Trophoblast cell (in vitro differentiated cells and primary cell): ENCODE measurements at regions not wholly inside any gene's neighbourhood (a gene's known extent, or its start where the extent isn't known, plus 50 kb on each side); places are given as distances from the start of the nearest gene placed in this dataset.

ENCODE experiments used
- DNase-seq, 2 donors: peaks; one replicate each; pipeline ENCODE4 v3.0.0-alpha.2; 2016
- H2AFZ ChIP-seq: 2 replicates; pipeline ENCODE4 v1.6.1; 2013; ENCODE audit warnings: low read length, moderate library complexity, mild to moderate bottlenecking; ENCODE audit not compliant: insufficient read depth, poor library complexity
- H2AK5ac ChIP-seq: 2 replicates; pipeline ENCODE4 v1.6.1; 2013; ENCODE audit warnings: mild to moderate bottlenecking, low read length
- H2BK120ac ChIP-seq: 2 replicates; pipeline ENCODE4 v1.6.1; 2013; ENCODE audit warnings: low read length, mild to moderate bottlenecking, moderate library complexity; ENCODE audit not compliant: insufficient read depth, poor library complexity
- H2BK12ac ChIP-seq: 2 replicates; pipeline ENCODE4 v1.6.1; 2013; ENCODE audit warnings: mild to moderate bottlenecking, low read length, moderate library complexity
- H2BK5ac ChIP-seq: 2 replicates; pipeline ENCODE4 v1.6.1; 2013; ENCODE audit warnings: low read length, low read depth, moderate library complexity, mild to moderate bottlenecking; ENCODE audit not compliant: poor library complexity
- H3K14ac ChIP-seq: 2 replicates; pipeline ENCODE4 v1.6.1; 2013; ENCODE audit warnings: mild to moderate bottlenecking, low read length
- H3K18ac ChIP-seq: 2 replicates; pipeline ENCODE4 v1.6.1; 2013; ENCODE audit warnings: mild to moderate bottlenecking, low read length
- H3K23ac ChIP-seq: 2 replicates; pipeline ENCODE4 v1.6.1; 2013; ENCODE audit warnings: low read length
- H3K27ac ChIP-seq: 2 replicates; pipeline ENCODE4 v1.5.1; 2013; ENCODE audit warnings: low read depth, mild to moderate bottlenecking, inconsistent platforms, low read length, moderate library complexity
- H3K27me3 ChIP-seq: 2 replicates; pipeline ENCODE4 v1.6.1; 2013; ENCODE audit warnings: inconsistent platforms, mild to moderate bottlenecking, low read length, moderate library complexity; ENCODE audit not compliant: insufficient read depth
- H3K36me3 ChIP-seq, 2 experiments: 1 replicate in 1 of 2; 2 replicates in 1 of 2; pipeline ENCODE4 v1.6.1; 2013; ENCODE audit warnings: low read length in 2 of 2, mild to moderate bottlenecking in 2 of 2, moderate library complexity in 1 of 2; ENCODE audit not compliant: insufficient read depth in 2 of 2, control insufficient read depth in 1 of 2
- H3K4ac ChIP-seq: 2 replicates; pipeline ENCODE4 v1.6.1; 2013; ENCODE audit warnings: low read depth, mild to moderate bottlenecking, low read length, moderate library complexity
- H3K4me1 ChIP-seq, 2 experiments: 1 replicate in 1 of 2; 2 replicates in 1 of 2; pipeline ENCODE4 v1.6.1; 2013; ENCODE audit warnings: low read length in 2 of 2, mild to moderate bottlenecking in 2 of 2, moderate library complexity in 1 of 2; ENCODE audit not compliant: insufficient read depth in 2 of 2, control insufficient read depth in 1 of 2
- H3K4me2 ChIP-seq: 2 replicates; pipeline ENCODE4 v1.6.1; 2013; ENCODE audit warnings: inconsistent platforms, mild to moderate bottlenecking, low read length, moderate library complexity
- H3K4me3 ChIP-seq: 2 replicates; pipeline ENCODE4 v1.5.1; 2013; ENCODE audit warnings: mild to moderate bottlenecking, low read depth, low read length, inconsistent platforms
- H3K79me1 ChIP-seq: one replicate; pipeline ENCODE4 v1.6.1; 2013; ENCODE audit warnings: low read length
- H3K79me2 ChIP-seq: 2 replicates; pipeline ENCODE4 v1.6.1; 2013; ENCODE audit warnings: low read length, mild to moderate bottlenecking; ENCODE audit not compliant: control insufficient read depth, insufficient read depth, poor library complexity
- H3K9ac ChIP-seq: 2 replicates; pipeline ENCODE4 v1.6.1; 2013; ENCODE audit warnings: mild to moderate bottlenecking, low read length
- H3K9me3 ChIP-seq: 2 replicates; pipeline ENCODE4 v1.6.1; 2013; ENCODE audit warnings: low read depth, mild to moderate bottlenecking, control low read depth, inconsistent platforms, low read length; ENCODE audit not compliant: insufficient read depth
- H4K12ac ChIP-seq: 2 replicates; pipeline ENCODE4 v1.6.1; 2013; ENCODE audit warnings: low read depth, mild to moderate bottlenecking, low read length, moderate library complexity
- H4K8ac ChIP-seq: 2 replicates; pipeline ENCODE4 v1.6.1; 2013; ENCODE audit warnings: low read depth, mild to moderate bottlenecking, low read length, moderate library complexity
- H4K91ac ChIP-seq: one replicate; pipeline ENCODE4 v1.6.1; 2013; ENCODE audit warnings: low read depth, mild to moderate bottlenecking, low read length, moderate library complexity
- WGBS: extraction: QIAGEN DNeasy Blood & Tissue Kit; methylation state at CpG from one replicate; pipeline ENCODE4 v1.1.7; 2013; ENCODE audit warnings: missing lambda C conversion rate; ENCODE audit not compliant: insufficient read length, insufficient coverage; ENCODE audit errors: extremely low coverage; 5-methylcytosine and 5-hydroxymethylcytosine counted together

DNA sequence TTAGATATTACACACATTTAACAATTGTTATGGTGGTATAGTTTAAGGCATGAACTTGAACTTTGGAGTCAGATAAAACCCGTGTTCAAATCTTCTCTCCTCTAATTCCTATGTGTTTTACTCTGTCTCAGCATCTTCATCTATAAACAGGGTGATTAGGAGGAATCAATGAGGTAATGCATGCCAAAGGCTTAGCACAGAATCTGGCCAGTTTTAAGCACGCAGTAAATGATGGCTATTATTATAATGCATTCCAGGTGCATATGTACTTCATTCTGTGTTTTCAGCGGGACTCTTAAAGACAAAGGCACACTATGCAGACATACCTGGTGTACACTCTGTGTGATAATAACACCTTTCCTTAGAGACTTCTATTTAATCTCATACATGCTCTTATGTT is 88.0 kb upstream of the FRY start:
- Histone ChIP-seq H3K27me3 (no peaks in the 10 kb centered on the region), H3K4me3 (no peak overlapping the region), H2BK12ac (no peak overlapping the region), H3K23ac (no peak overlapping the region), H2AK5ac (no peak overlapping the region), H3K18ac (no peak overlapping the region), H2BK120ac (no peak overlapping the region), H3K9me3 (no peaks in the 10 kb centered on the region), H3K36me3 (no peaks in the 10 kb centered on the region), H3K79me1 (no peaks in the 10 kb centered on the region), H3K14ac (no peak overlapping the region), H4K8ac (no peak overlapping the region), H3K4me2 (no peak overlapping the region), H3K79me2 (no peaks in the 10 kb centered on the region), H3K27ac (no peak overlapping the region), H2BK5ac (no peak overlapping the region), H3K4ac (no peak overlapping the region), H3K4me1 (peaks cover 0 to 3% of the 10 kb centered on the region in 2 experiments), H4K12ac (no peak overlapping the region), H2AFZ (no peak overlapping the region), H4K91ac (no peak overlapping the region), H3K9ac (no peak overlapping the region)
- no CpG with 5 or more reads among the region's 3 CpGs for WGBS
- no peak for DNase-seq

DNA sequence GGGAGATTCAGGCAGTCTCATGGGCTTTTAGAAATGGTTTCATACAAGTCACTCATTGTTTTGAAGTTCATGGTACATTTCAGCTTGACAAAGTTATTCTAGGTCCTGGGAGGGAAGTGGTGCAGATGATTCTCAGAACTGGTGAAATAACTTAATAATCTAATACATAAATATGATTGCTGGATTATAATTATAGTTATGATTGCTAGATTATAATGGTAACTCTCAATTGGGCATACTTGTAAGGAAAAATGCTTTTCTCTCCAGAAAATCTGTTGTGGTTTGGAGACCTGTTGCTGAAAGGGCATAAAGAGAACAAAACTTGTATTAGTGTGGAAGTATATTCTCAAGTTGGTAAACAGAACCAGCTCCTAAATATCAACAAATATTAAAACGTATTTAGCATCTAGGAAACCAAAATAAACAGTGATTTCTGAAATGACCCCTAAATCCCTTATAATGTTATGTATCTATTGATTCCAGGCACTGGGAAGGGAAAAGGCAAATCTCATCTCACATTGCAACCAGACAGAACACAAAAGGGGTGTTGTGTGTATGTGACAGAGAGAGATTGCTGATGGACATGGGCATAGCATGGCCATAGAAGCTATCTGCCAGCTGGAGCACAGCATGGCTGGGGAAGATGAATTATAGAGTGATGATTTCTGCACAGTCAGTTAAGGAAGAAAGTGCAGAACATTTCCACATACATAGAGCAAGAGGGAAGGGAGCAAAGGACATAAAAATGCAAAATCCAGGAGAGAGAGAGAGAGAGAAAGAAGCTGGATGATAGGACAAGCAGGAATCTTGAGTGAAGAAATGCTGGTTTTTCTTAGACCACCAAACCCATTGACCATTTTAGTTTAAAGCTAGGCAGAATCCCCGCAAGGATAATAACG is 87.1 kb upstream of the FRY start:
- H3K18ac ChIP-seq = no peak overlapping the region
- no peaks in the 10 kb centered on the region for H3K79me1 ChIP-seq
- no peak overlapping the region for H3K14ac ChIP-seq
- H4K8ac ChIP-seq = no peak overlapping the region
- H4K12ac ChIP-seq = no peak overlapping the region
- no peak overlapping the region for H3K23ac ChIP-seq
- H3K4me1 ChIP-seq = peaks cover 0 to 3% of the 10 kb centered on the region in 2 experiments
- no peak overlapping the region for H4K91ac ChIP-seq
- no peak overlapping the region for H3K9ac ChIP-seq
- no peaks in the 10 kb centered on the region for H3K9me3 ChIP-seq
- H2BK120ac ChIP-seq = no peak overlapping the region
- no peak overlapping the region for H2BK12ac ChIP-seq
- no peak overlapping the region for H2AFZ ChIP-seq
- H3K27me3 ChIP-seq = no peaks in the 10 kb centered on the region
- H3K79me2 ChIP-seq = no peaks in the 10 kb centered on the region
- no peak overlapping the region for H3K4ac ChIP-seq
- H2BK5ac ChIP-seq = no peak overlapping the region
- no CpG with 5 or more reads among the region's 3 CpGs for WGBS
- no peak overlapping the region for H3K27ac ChIP-seq
- H2AK5ac ChIP-seq = no peak overlapping the region
- DNase-seq = no peak
- no peak overlapping the region for H3K4me2 ChIP-seq
- H3K36me3 ChIP-seq = no peaks in the 10 kb centered on the region
- no peak overlapping the region for H3K4me3 ChIP-seq

DNA sequence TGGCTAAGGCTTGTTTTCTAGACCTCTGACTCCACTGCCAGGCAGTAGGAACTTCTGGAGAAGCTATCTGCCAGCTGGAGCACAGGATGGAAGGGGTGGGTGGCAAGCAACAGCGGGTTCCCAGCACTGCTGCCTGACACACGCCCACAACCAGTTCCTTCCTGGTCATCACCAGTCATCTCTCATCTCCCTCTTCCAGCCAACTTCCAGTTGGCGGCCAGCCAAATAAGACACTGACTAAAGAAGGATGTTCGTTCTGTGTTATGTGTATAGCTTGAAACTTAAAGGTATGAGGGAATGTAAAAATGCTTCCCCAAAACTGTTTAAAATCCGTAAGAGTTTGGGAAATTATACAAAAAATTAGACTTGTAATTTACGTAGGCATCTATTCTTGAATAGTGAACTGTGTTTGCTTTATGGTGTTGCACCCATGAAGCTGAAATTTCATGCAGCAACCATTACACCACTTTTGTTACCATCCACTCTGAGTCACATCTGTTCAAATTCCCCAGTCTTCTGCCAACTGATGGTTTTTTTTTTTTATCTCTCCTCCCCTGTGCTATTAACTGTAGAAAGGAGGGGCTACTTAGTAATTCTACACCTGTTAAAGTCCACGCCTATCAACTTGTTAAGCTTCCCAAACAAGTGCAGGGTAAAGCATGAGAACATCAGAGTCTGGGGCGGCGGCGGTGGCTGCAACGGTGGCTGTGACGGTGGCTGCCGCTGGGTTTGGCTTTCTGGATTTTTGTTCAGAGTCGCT is 86.2 kb upstream of the FRY start:
- no peaks in the 10 kb centered on the region for H3K36me3 ChIP-seq
- no peaks in the 10 kb centered on the region for H3K27me3 ChIP-seq
- H3K4me3 ChIP-seq = no peak overlapping the region
- H3K14ac ChIP-seq = no peak overlapping the region
- H3K23ac ChIP-seq = no peak overlapping the region
- no peak overlapping the region for H4K91ac ChIP-seq
- no peak overlapping the region for H2AFZ ChIP-seq
- H2BK12ac ChIP-seq = no peak overlapping the region
- no peak overlapping the region for H3K4me2 ChIP-seq
- H2BK120ac ChIP-seq = no peak overlapping the region
- no peak overlapping the region for H4K8ac ChIP-seq
- H3K79me1 ChIP-seq = no peaks in the 10 kb centered on the region
- no peaks in the 10 kb centered on the region for H3K9me3 ChIP-seq
- no peak overlapping the region for H2BK5ac ChIP-seq
- WGBS = no CpG with 5 or more reads among the region's 14 CpGs
- no peak overlapping the region for H3K4ac ChIP-seq
- peak; percentile 11 to 34 for DNase-seq
- H3K79me2 ChIP-seq = no peaks in the 10 kb centered on the region
- no peak overlapping the region for H2AK5ac ChIP-seq
- H3K27ac ChIP-seq = no peak overlapping the region
- no peak overlapping the region for H3K18ac ChIP-seq
- peaks cover 0 to 3% of the 10 kb centered on the region in 2 experiments for H3K4me1 ChIP-seq
- no peak overlapping the region for H3K9ac ChIP-seq
- H4K12ac ChIP-seq = no peak overlapping the region

DNA sequence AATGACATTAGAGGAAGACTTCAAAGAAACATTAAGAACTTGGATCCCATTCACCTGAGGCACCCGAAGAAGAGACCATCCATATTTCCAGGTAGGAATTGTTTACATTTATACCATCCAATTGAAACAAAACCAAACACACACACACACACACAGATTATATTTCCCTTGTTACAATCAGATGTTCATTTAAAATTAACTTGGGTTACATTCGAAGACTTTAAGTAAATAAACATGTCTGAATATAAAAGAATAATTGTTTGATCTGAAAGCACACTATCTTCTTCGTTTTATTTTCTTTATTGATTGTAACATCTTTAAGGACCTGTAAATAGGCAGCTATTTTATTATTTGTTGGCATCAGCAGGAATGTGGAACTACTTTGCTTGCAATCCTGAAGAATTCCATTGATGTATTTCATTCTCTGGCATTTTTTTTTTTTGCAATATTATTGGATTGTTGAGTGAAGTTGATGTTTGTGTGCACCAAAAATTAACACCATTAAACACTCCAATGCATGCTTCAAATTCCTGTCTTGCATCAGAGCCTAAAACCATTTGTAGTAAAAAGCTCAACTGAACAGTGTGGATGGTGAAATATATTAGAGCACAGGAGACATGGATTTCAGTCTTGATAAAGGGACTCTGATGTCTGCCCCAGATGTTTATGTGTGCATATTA is 85.3 kb upstream of the FRY start:
- Histone ChIP-seq H3K27me3 (no peaks in the 10 kb centered on the region), H3K79me2 (no peaks in the 10 kb centered on the region), H3K36me3 (no peaks in the 10 kb centered on the region), H2BK5ac (no peak overlapping the region), H3K4me1 (peaks cover 0 to 6% of the 10 kb centered on the region in 2 experiments), H3K9ac (no peak overlapping the region), H4K8ac (no peak overlapping the region), H3K23ac (no peak overlapping the region), H4K91ac (no peak overlapping the region), H3K9me3 (no peaks in the 10 kb centered on the region), H3K4ac (no peak overlapping the region), H2AFZ (no peak overlapping the region), H4K12ac (no peak overlapping the region), H2AK5ac (no peak overlapping the region), H3K79me1 (no peaks in the 10 kb centered on the region), H3K27ac (no peak overlapping the region), H3K4me2 (no peak overlapping the region), H2BK12ac (no peak overlapping the region), H3K4me3 (no peak overlapping the region), H2BK120ac (no peak overlapping the region), H3K14ac (no peak overlapping the region), H3K18ac (no peak overlapping the region)
- no CpG with 5 or more reads among the region's 3 CpGs for WGBS
- DNase-seq = peak; percentile 8 to 64
